ENCODE measurements at regions not wholly inside any gene's neighbourhood (a gene's known extent, or its start where the extent isn't known, plus 50 kb on each side); places are given as distances from the start of the nearest gene placed in this dataset.

- TF ChIP-seq CTCF (conservative IDR thresholded peaks at IDR 0.05; ENCODE audit: low read length) = no peak
- no peak for TF ChIP-seq EZH2phosphoT487 (IDR thresholded peaks at IDR 0.05; ENCODE audit: borderline replicate concordance, low read depth, low read length)
Measured at GRCh38 chr5:124468671-124469411, 277.6 kb downstream of the ZNF608 start.
